SK-N-SH treated with all-trans-retinoic acid at 6 μM for 48 hours (cell line): ENCODE measurements at regions not wholly inside any gene's neighbourhood (a gene's known extent, or its start where the extent isn't known, plus 50 kb on each side); places are given as distances from the start of the nearest gene placed in this dataset.
"Not testable (repeated sequence)": the region's sequence is repeated elsewhere in the genome, so short reads cannot be mapped to it uniquely, and the experiment has no call there.

Experiments used
- ATAC-seq: fragments of 200-7000 bp; cut with Tn5 transposase; 3 replicates; pipeline ENCODE4 v1.9.1; 2020; ENCODE audit warnings: mild to moderate bottlenecking, moderate library complexity
- ARNTL ChIP-seq: fragments of 450-650 bp; formaldehyde crosslinking; IDR thresholded peaks from 2 replicates; pipeline ENCODE4 v1.5.0; 2020; ENCODE audit warnings: low read depth, mild to moderate bottlenecking, moderate library complexity, borderline replicate concordance
- BACH2 ChIP-seq: fragments of 250-450 bp; sonication (Bioruptor Pico); IDR thresholded peaks from 2 replicates; pipeline ENCODE4 v1.9.0; 2021; ENCODE audit warnings: mild to moderate bottlenecking, borderline replicate concordance
- CREB5 ChIP-seq: fragments of 250-450 bp; sonication (Bioruptor Pico); IDR thresholded peaks from 2 replicates; pipeline ENCODE4 v1.5.1; 2020; ENCODE audit warnings: low read depth, mild to moderate bottlenecking, moderate library complexity
- CSDC2 ChIP-seq: fragments of 250-450 bp; sonication (Bioruptor Pico); IDR thresholded peaks from 2 replicates; pipeline ENCODE4 v1.5.0; 2020; ENCODE audit warnings: mild to moderate bottlenecking, moderate library complexity
- CSRNP3 ChIP-seq: fragments of 250-450 bp; sonication (Bioruptor Pico); IDR thresholded peaks from 2 replicates; pipeline ENCODE4 v1.5.1; 2021; ENCODE audit warnings: mild to moderate bottlenecking, moderate library complexity
- ESRRG ChIP-seq: fragments of 250-450 bp; sonication (Bioruptor Pico); IDR thresholded peaks from 2 replicates; pipeline ENCODE4 v1.6.1; 2021; ENCODE audit warnings: mild to moderate bottlenecking
- GLIS3 ChIP-seq: fragments of 250-450 bp; sonication (Bioruptor Pico); IDR thresholded peaks from 2 replicates; pipeline ENCODE4 v1.5.0; 2020; ENCODE audit warnings: mild to moderate bottlenecking, moderate library complexity
- ISL1 ChIP-seq: fragments of 250-450 bp; sonication (Bioruptor Pico); IDR thresholded peaks from 2 replicates; pipeline ENCODE4 v2.1.2; 2022; ENCODE audit warnings: mild to moderate bottlenecking, moderate library complexity
- OSR1 ChIP-seq: fragments of 250-450 bp; sonication (Bioruptor Pico); IDR thresholded peaks from 2 replicates; pipeline ENCODE4 v1.8.0; 2022; ENCODE audit warnings: moderate library complexity, mild to moderate bottlenecking, inconsistent platforms
- PATZ1 ChIP-seq: fragments of 250-450 bp; sonication (Bioruptor Pico); IDR thresholded peaks from 2 replicates; pipeline ENCODE4 v1.8.0; 2020; ENCODE audit warnings: mild to moderate bottlenecking, moderate library complexity, borderline replicate concordance
- POU6F1 ChIP-seq: fragments of 250-450 bp; sonication (Bioruptor Pico); IDR thresholded peaks from 2 replicates; pipeline ENCODE4 v1.8.0; 2021; ENCODE audit warnings: low read depth, mild to moderate bottlenecking, moderate library complexity, borderline replicate concordance
- PPARA ChIP-seq: fragments of 250-450 bp; sonication (Bioruptor Pico); IDR thresholded peaks from 2 replicates; pipeline ENCODE4 v1.5.0; 2020; ENCODE audit warnings: mild to moderate bottlenecking, borderline replicate concordance
- RARB ChIP-seq: fragments of 250-450 bp; sonication (Bioruptor Pico); IDR thresholded peaks from 2 replicates; pipeline ENCODE4 v1.8.0; 2021; ENCODE audit warnings: mild to moderate bottlenecking, moderate library complexity
- TCF4 ChIP-seq: fragments of 250-450 bp; sonication (Bioruptor Pico); IDR thresholded peaks from 2 replicates; pipeline ENCODE4 v1.8.0; 2021; ENCODE audit warnings: mild to moderate bottlenecking, moderate library complexity, borderline replicate concordance
- TOX ChIP-seq: fragments of 250-450 bp; sonication (Bioruptor Pico); IDR thresholded peaks from 2 replicates; pipeline ENCODE4 v1.8.0; 2021; ENCODE audit warnings: mild to moderate bottlenecking, moderate library complexity, borderline replicate concordance
- TSHZ2 ChIP-seq: fragments of 250-450 bp; sonication (Bioruptor Pico); IDR thresholded peaks from 2 replicates; pipeline ENCODE4 v1.5.0; 2020; ENCODE audit warnings: mild to moderate bottlenecking, moderate library complexity
- ZC3H10 ChIP-seq: fragments of 250-450 bp; sonication (Bioruptor Pico); IDR thresholded peaks from 2 replicates; pipeline ENCODE4 v1.5.1; 2021; ENCODE audit warnings: mild to moderate bottlenecking, moderate library complexity
- ZFP3 ChIP-seq: fragments of 250-450 bp; sonication (Bioruptor Pico); IDR thresholded peaks from 2 replicates; pipeline ENCODE4 v1.5.0; 2020; ENCODE audit warnings: mild to moderate bottlenecking, moderate library complexity
- ZFP30 ChIP-seq: fragments of 450-650 bp; formaldehyde crosslinking; IDR thresholded peaks from 2 replicates; pipeline ENCODE4 v1.5.0; 2022; ENCODE audit warnings: mild to moderate bottlenecking, moderate library complexity
- ZNF565 ChIP-seq: fragments of 450-650 bp; formaldehyde crosslinking; conservative IDR thresholded peaks from 2 replicates; pipeline ENCODE4 v1.5.0; 2020; ENCODE audit warnings: low read depth, mild to moderate bottlenecking, moderate library complexity
- ZNF70 ChIP-seq: fragments of 450-650 bp; formaldehyde crosslinking; IDR thresholded peaks from 2 replicates; pipeline ENCODE4 v1.5.0; 2020; ENCODE audit warnings: mild to moderate bottlenecking, moderate library complexity
- ZNF8 ChIP-seq: fragments of 450-650 bp; formaldehyde crosslinking; IDR thresholded peaks from 2 replicates; pipeline ENCODE4 v1.5.0; 2020; ENCODE audit warnings: mild to moderate bottlenecking, moderate library complexity

GRCh38 chr9:108742191-108742590, 113.6 kb downstream of the ACTL7B start:
- ATAC-seq: no peak
- no peak for TF ChIP-seq ISL1 (CRISPR knock-in tag)
- TF ChIP-seq POU6F1 (CRISPR knock-in tag): no peak
- no peak for TF ChIP-seq CREB5 (CRISPR knock-in tag)
- TF ChIP-seq BACH2 (CRISPR knock-in tag): no peak
- no peak for TF ChIP-seq ZFP30 (CRISPR knock-in tag)
- no peak for TF ChIP-seq RARB (CRISPR knock-in tag)
- TF ChIP-seq ZFP3 (CRISPR knock-in tag): no peak
- TF ChIP-seq ZNF565 (CRISPR knock-in tag): no peak
- no peak for TF ChIP-seq ZNF70 (CRISPR knock-in tag)
- TF ChIP-seq OSR1 (CRISPR knock-in tag): no peak
- TF ChIP-seq ARNTL: no peak
- no peak for TF ChIP-seq PPARA (CRISPR knock-in tag)
- TF ChIP-seq ESRRG (CRISPR knock-in tag): no peak
- TF ChIP-seq TSHZ2: no peak
- TF ChIP-seq ZNF8 (CRISPR knock-in tag): no peak

GRCh38 chr9:108731292-108731691, 124.5 kb downstream of the ACTL7B start:
- ATAC-seq: not testable (repeated sequence)

GRCh38 chr9:108727580-108728111, 128.1 kb downstream of the ACTL7B start:
- no peak for TF ChIP-seq ZC3H10
- TF ChIP-seq TCF4 (CRISPR knock-in tag): no peak
- no peak for TF ChIP-seq ISL1 (CRISPR knock-in tag)
- no peak for TF ChIP-seq ZFP30 (CRISPR knock-in tag)
- no peak for TF ChIP-seq PPARA (CRISPR knock-in tag)
- TF ChIP-seq TOX (CRISPR knock-in tag): no peak
- no peak for TF ChIP-seq GLIS3 (CRISPR knock-in tag)
- no peak for TF ChIP-seq ZFP3 (CRISPR knock-in tag)
- TF ChIP-seq ARNTL: no peak
- TF ChIP-seq, all 23 proteins: peak for 0
- no peak for ATAC-seq

- TF ChIP-seq ZNF565 (CRISPR knock-in tag) (no peak), CSRNP3 (CRISPR knock-in tag) (no peak), ZNF8 (CRISPR knock-in tag) (no peak), ZNF70 (CRISPR knock-in tag) (no peak), RARB (CRISPR knock-in tag) (no peak), ZFP30 (CRISPR knock-in tag) (no peak), ZFP3 (CRISPR knock-in tag) (no peak), ESRRG (CRISPR knock-in tag) (no peak), CSDC2 (CRISPR knock-in tag) (no peak), PATZ1 (CRISPR knock-in tag) (no peak), ZC3H10 (no peak)
- ATAC-seq: no peak
Observed at GRCh38 chr9:108724652-108725051, 131.1 kb downstream of the ACTL7B start.
